ENCODE measurements at regions not wholly inside any gene's neighbourhood (a gene's known extent, or its start where the extent isn't known, plus 50 kb on each side); places are given as distances from the start of the nearest gene placed in this dataset.
"Not testable (repeated sequence)": the region's sequence is repeated elsewhere in the genome, so short reads cannot be mapped to it uniquely, and the experiment has no call there.

DNA sequence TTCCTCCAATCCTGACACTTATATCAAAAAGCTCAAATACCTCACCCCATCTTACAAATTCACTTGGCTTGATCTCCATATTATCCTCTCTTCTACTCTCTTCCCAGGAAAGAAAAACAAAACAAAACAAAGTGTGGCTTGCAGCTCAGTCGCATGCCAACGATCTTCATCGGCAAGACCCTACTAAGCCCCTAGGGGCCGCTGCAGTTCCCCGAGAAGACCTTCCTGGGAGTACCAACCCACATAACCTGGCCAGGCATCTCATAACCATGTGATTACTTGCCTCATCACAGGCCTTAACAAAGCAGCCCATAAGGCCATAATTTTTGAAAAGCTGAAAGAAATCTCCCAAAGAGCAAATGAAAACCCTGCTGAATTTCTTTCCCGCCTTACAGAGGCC lies 103.7 kb downstream of the ZNF92 start:
- Histone ChIP-seq H3K9me3 (ENCODE audit: insufficient read depth, low read depth) (peaks cover 3% of the 10 kb centered on the region; the same call in 1 of the 2 replicates), H4K20me1 (ENCODE audit: insufficient read depth) (no peaks in the 10 kb centered on the region), H3K4me3 (no peak overlapping the region), H3K79me2 (ENCODE audit: low read depth) (no peaks in the 10 kb centered on the region), H3F3A (ENCODE audit: insufficient read depth, low read depth) (no peaks in the 10 kb centered on the region), H3K27ac (no peak overlapping the region), H3K4me1 (replicated peaks; ENCODE audit: insufficient read depth) (peaks cover 12% of the 10 kb centered on the region), H3K27me3 (ENCODE audit: insufficient read depth, low read depth) (no peaks in the 10 kb centered on the region), H3K4me2 (no peak overlapping the region), H2AFZ (no peak overlapping the region), H3K9me2 (ENCODE audit: insufficient read depth) (no peaks in the 10 kb centered on the region), H3K36me3 (ENCODE audit: low read depth) (no peaks in the 10 kb centered on the region)
- TF ChIP-seq EZH2 (IDR thresholded peaks at IDR 0.05; ENCODE audit: low read depth), result no peak
- TF ChIP-seq, protein P1, sequence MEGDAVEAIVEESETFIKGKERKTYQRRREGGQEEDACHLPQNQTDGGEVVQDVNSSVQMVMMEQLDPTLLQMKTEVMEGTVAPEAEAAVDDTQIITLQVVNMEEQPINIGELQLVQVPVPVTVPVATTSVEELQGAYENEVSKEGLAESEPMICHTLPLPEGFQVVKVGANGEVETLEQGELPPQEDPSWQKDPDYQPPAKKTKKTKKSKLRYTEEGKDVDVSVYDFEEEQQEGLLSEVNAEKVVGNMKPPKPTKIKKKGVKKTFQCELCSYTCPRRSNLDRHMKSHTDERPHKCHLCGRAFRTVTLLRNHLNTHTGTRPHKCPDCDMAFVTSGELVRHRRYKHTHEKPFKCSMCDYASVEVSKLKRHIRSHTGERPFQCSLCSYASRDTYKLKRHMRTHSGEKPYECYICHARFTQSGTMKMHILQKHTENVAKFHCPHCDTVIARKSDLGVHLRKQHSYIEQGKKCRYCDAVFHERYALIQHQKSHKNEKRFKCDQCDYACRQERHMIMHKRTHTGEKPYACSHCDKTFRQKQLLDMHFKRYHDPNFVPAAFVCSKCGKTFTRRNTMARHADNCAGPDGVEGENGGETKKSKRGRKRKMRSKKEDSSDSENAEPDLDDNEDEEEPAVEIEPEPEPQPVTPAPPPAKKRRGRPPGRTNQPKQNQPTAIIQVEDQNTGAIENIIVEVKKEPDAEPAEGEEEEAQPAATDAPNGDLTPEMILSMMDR (conservative IDR thresholded peaks at IDR 0.05), result 0 out of 2 replicates have a peak, but pooled peaks have one; percentile 16
- ChIA-PET POLR2A (ENCODE audit: unreplicated experiment) (no interaction called here), CTCF (no interaction called here)
- intact Hi-C loops (cut with micrococcal nuclease; ENCODE audit: unreplicated experiment), result no loop called here
- BruUV-seq (replicated peaks), result no TSS peak
- peak in 1 of 2 experiments; percentile 5 for DNase-seq

DNA sequence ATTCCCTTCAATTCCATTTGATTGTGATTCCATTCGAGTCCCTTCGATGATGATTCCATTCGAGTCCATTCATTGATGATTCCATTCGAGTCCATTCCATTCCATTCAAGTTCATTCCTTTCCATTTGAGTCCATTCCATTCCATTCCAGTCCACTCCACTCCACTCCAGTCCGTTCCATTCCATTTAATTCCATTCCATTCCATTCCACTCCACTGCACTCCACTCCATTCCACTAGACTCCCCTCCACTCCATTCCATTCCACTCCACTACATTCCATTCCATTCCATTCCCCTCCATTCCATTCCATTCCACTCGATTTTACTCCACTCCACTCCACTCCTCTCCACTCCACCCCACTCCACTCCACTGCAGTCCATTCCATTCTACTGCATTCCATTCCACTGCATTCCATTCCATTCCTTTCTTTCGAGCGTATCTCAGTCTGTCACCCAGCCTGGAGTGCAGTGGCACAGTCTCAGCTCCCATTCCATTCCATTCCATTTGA lies 115.7 kb downstream of the ZNF92 start:
- Histone ChIP-seq H3K4me1 (replicated peaks; ENCODE audit: insufficient read depth) (no peaks in the 10 kb centered on the region), H3K9me2 (ENCODE audit: insufficient read depth) (no peaks in the 10 kb centered on the region), H2AFZ (no peak overlapping the region), H3K4me3 (no peak overlapping the region), H3K36me3 (ENCODE audit: low read depth) (no peaks in the 10 kb centered on the region), H3K27me3 (ENCODE audit: insufficient read depth, low read depth) (no peaks in the 10 kb centered on the region), H3K27ac (no peak overlapping the region), H3K4me2 (no peak overlapping the region), H3F3A (ENCODE audit: insufficient read depth, low read depth) (no peaks in the 10 kb centered on the region), H3K79me2 (ENCODE audit: low read depth) (no peaks in the 10 kb centered on the region), H4K20me1 (ENCODE audit: insufficient read depth) (no peaks in the 10 kb centered on the region), H3K9me3 (ENCODE audit: insufficient read depth, low read depth) (peaks cover 7% of the 10 kb centered on the region; the same call in 1 of the 2 replicates)
- ChIA-PET CTCF (no interaction called here), POLR2A (ENCODE audit: unreplicated experiment) (no interaction called here)
- intact Hi-C loops (cut with micrococcal nuclease; ENCODE audit: unreplicated experiment), result no loop called here
- BruUV-seq (replicated peaks), result no TSS peak
- no peak for TF ChIP-seq EZH2 (IDR thresholded peaks at IDR 0.05; ENCODE audit: low read depth)
- TF ChIP-seq, protein P1 (conservative IDR thresholded peaks at IDR 0.05), result no peak
- no peak for DNase-seq

DNA sequence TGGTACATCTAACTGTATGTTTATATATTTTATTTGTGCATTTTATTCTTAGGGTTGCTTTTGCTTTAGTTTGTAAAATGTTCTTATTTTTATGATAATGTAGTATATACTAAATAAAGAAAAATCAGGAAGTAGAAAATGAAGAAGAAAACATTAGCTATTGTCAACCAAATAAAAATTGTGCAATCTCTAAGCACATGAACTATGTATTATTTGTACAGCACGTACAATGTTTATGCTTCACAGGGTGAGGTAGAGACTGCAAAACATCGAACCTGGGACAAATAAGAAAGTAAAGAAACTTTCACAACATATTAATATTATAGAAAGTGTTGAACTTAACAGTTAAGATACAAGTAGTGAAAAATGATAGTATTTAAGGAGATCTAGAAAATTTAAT lies 123.0 kb downstream of the ZNF92 start:
- H4K20me1 ChIP-seq (ENCODE audit: insufficient read depth); H3K27ac ChIP-seq; H2AFZ ChIP-seq; H3K4me3 ChIP-seq; intact Hi-C loops (cut with micrococcal nuclease; ENCODE audit: unreplicated experiment); H3K27me3 ChIP-seq (ENCODE audit: insufficient read depth, low read depth); BruUV-seq (replicated peaks); POLR2A ChIA-PET (ENCODE audit: unreplicated experiment); H3K79me2 ChIP-seq (ENCODE audit: low read depth); H3F3A ChIP-seq (ENCODE audit: insufficient read depth, low read depth); H3K9me3 ChIP-seq (ENCODE audit: insufficient read depth, low read depth); H3K36me3 ChIP-seq (ENCODE audit: low read depth); CTCF ChIA-PET; H3K9me2 ChIP-seq (ENCODE audit: insufficient read depth); DNase-seq; H3K4me1 ChIP-seq (replicated peaks; ENCODE audit: insufficient read depth); H3K4me2 ChIP-seq: not testable (repeated sequence)

DNA sequence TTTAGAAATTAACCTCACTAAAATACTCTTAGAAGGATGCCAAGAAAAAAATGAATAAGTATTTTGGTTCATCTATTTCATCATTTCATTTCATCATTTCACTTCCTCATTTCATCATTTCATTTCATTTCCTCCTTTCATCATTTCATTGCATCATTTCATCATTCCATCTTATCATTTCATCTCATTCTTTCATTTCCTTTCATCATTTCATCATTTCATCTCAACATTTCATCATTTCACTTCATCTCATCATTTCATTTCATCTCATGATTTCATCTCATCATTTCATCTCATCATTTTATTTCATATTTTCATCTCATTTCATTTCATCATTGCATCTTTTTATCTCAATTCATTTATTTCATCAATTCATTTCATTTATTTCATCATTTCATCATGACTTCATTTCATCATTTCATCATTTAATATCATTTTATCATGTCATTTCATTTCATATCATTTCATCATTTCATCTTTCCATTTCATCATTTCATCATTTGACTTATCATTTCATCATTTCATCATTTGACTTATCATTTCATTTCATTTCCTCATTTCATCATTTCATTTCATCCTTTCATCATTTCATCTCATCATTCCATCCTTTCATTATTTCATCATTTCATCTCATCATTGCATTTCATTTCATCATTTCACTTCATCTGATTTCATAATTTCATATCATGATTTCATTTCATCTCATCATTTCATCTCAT lies 129.9 kb downstream of the ZNF92 start:
- intact Hi-C loops (cut with micrococcal nuclease; ENCODE audit: unreplicated experiment), result no loop called here

More for the DNA sequence above, 129.9 kb downstream of the ZNF92 start:
- Histone ChIP-seq H3K36me3 (ENCODE audit: low read depth) (no peaks in the 10 kb centered on the region), H2AFZ (no peak overlapping the region), H4K20me1 (ENCODE audit: insufficient read depth) (no peaks in the 10 kb centered on the region), H3K4me1 (replicated peaks; ENCODE audit: insufficient read depth) (no peaks in the 10 kb centered on the region), H3K9me2 (ENCODE audit: insufficient read depth) (no peaks in the 10 kb centered on the region), H3K4me3 (no peak overlapping the region), H3K27me3 (ENCODE audit: insufficient read depth, low read depth) (no peaks in the 10 kb centered on the region), H3K79me2 (ENCODE audit: low read depth) (no peaks in the 10 kb centered on the region), H3K27ac (no peak overlapping the region), H3K4me2 (no peak overlapping the region), H3K9me3 (ENCODE audit: insufficient read depth, low read depth) (peaks cover 8% of the 10 kb centered on the region), H3F3A (ENCODE audit: insufficient read depth, low read depth) (no peaks in the 10 kb centered on the region)
- DNase-seq, result no peak
- ChIA-PET CTCF (no interaction called here), POLR2A (ENCODE audit: unreplicated experiment) (no interaction called here)
- no TSS peak for BruUV-seq (replicated peaks)
- no peak for TF ChIP-seq EZH2 (IDR thresholded peaks at IDR 0.05; ENCODE audit: low read depth)
- TF ChIP-seq, protein P1 (conservative IDR thresholded peaks at IDR 0.05), result no peak

Data from PC-9 (cell line).